T-cell (primary cell): ENCODE measurements at regions not wholly inside any gene's neighbourhood (a gene's known extent, or its start where the extent isn't known, plus 50 kb on each side); places are given as distances from the start of the nearest gene placed in this dataset.
"Not testable (repeated sequence)": the region's sequence is repeated elsewhere in the genome, so short reads cannot be mapped to it uniquely, and the experiment has no call there.

Experiments used
- ATAC-seq, 4 experiments: fragments of 200-7000 bp in 3 of 4; fragments of 150-1000 bp in 1 of 4; cut with Tn5 transposase; replicated peaks in 1 of 4; 1 replicate in 3 of 4; 2 replicates in 1 of 4; pipeline ENCODE4 v1.10.0; 2021; ENCODE audit warnings: moderate library complexity in 3 of 4, mild to moderate bottlenecking in 2 of 4, moderate number of reproducible peaks in 1 of 4
- CTCF ChIA-PET, 2 donors: fragments of 300-600 bp; sonication (Branson Sonifier 250); formaldehyde crosslinking; loops; one replicate each; lab custom pipeline; 2022; ENCODE audit warnings: antibody characterized with exemption in 2 of 2; lab: Charles Lee
- POLR2A ChIA-PET, 2 donors: fragments of 300-600 bp; sonication (Branson Sonifier 250); formaldehyde crosslinking; loops; one replicate each; lab custom pipeline; 2022; ENCODE audit warnings: antibody characterized with exemption in 2 of 2; lab: Charles Lee
- DNase-seq, 35 experiments: peaks; one replicate each; pipeline versions ENCODE4 v3.0.0 to v3.0.0-alpha.2; 2013 to 2023
- H3K27ac ChIP-seq: one replicate; pipeline ENCODE4 v1.5.1; 2013; ENCODE audit warnings: low read length
- H3K27me3 ChIP-seq, 2 experiments: replicated peaks in 1 of 2; 1 replicate in 1 of 2; 2 replicates in 1 of 2; pipeline versions ENCODE4 v1.6.1 to v1.7.0; 2013; ENCODE audit warnings: low read length in 1 of 2, mixed read lengths in 1 of 2; ENCODE audit not compliant: control insufficient read depth in 2 of 2, insufficient read depth in 2 of 2; ENCODE audit errors: extremely low read depth in 1 of 2
- H3K36me3 ChIP-seq, 2 donors: 1 replicate in 1 of 2; 2 replicates in 1 of 2; pipeline versions ENCODE4 v1.6.1 to v1.7.0; 2013; ENCODE audit warnings: low read length in 1 of 2; ENCODE audit not compliant: control insufficient read depth in 2 of 2, insufficient read depth in 1 of 2; ENCODE audit errors: extremely low read depth in 1 of 2
- H3K4me1 ChIP-seq, 2 experiments: 1 replicate in 1 of 2; 2 replicates in 1 of 2; pipeline versions ENCODE4 v1.6.1 to v1.7.0; 2013; ENCODE audit warnings: low read length in 2 of 2, mixed read lengths in 1 of 2; ENCODE audit not compliant: insufficient read depth in 2 of 2, control insufficient read depth in 1 of 2; ENCODE audit errors: extremely low read depth in 1 of 2
- H3K4me3 ChIP-seq, 2 donors: 1 replicate in 1 of 2; 2 replicates in 1 of 2; pipeline versions ENCODE4 v1.5.1 to v1.7.0; 2013; ENCODE audit warnings: mild to moderate bottlenecking in 2 of 2, low read length in 1 of 2, moderate library complexity in 1 of 2; ENCODE audit not compliant: control insufficient read depth in 1 of 2; ENCODE audit errors: extremely low read depth in 1 of 2
- H3K9me3 ChIP-seq: 2 replicates; pipeline ENCODE4 v1.7.0; 2013
- H3K27ac Mint-ChIP-seq, 2 donors: one replicate each; pipeline ENCODE4 v1.8.0; 2020 to 2021; ENCODE audit warnings: mild to moderate bottlenecking in 2 of 2, mixed read lengths in 2 of 2
- H3K27me3 Mint-ChIP-seq, 2 donors: one replicate each; pipeline ENCODE4 v1.8.0; 2021 to 2022; ENCODE audit warnings: mixed read lengths in 2 of 2
- H3K36me3 Mint-ChIP-seq: one replicate; pipeline ENCODE4 v1.8.0; 2021; ENCODE audit warnings: mixed read lengths
- H3K4me1 Mint-ChIP-seq, 3 donors: one replicate each; pipeline ENCODE4 v1.8.0; 2020 to 2022; ENCODE audit warnings: mixed read lengths in 3 of 3, mild to moderate bottlenecking in 1 of 3
- H3K4me3 Mint-ChIP-seq, 3 donors: one replicate each; pipeline ENCODE4 v1.8.0; 2020 to 2022; ENCODE audit warnings: mild to moderate bottlenecking in 3 of 3, mixed read lengths in 3 of 3, moderate library complexity in 3 of 3
- H3K9me3 Mint-ChIP-seq, 3 donors: one replicate each; pipeline ENCODE4 v1.8.0; 2020 to 2022; ENCODE audit warnings: mixed read lengths in 3 of 3
- WGBS: methylation state at CpG from one replicate; pipeline ENCODE4 v1.1.5; 2013; ENCODE audit warnings: missing lambda C conversion rate; ENCODE audit not compliant: insufficient coverage; 5-methylcytosine and 5-hydroxymethylcytosine counted together

DNA sequence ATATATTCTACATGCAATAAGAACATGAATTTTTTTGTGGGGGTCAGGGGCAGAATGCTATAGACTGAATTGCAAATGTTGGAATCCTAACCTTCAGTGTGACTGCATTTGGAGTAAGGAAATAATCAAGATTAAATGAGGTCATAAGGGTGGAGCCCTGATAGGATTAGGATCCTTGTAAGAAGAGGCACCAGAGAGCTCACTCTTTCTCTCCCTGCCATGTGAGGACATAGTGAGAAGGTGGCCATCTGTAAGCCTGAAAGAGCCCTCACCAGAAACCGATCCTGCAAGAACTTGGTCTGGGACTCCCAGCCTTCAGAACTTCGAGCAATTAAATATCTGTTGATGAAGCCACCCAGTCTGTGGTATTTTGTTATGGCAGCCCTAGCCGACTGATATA is 70.3 kb upstream of the SOX13 start:
- no peak for ATAC-seq
- Mint-ChIP-seq H3K4me3 (no peak overlapping the region), H3K27ac (no peak overlapping the region), H3K36me3 (peaks cover 5% of the 10 kb centered on the region), H3K9me3 (peaks cover 0 to 11% (median 0%) of the 10 kb centered on the region in 3 donors), H3K27me3 (peaks cover 3 to 9% of the 10 kb centered on the region in 2 donors), H3K4me1 (peaks cover 0 to 4% (median 2%) of the 10 kb centered on the region in 3 donors)
- WGBS, result 17% methylated on average over 1 of the region's 3 CpGs
- H3K27me3 ChIP-seq, result no peaks in the 10 kb centered on the region
- CTCF ChIA-PET, result no interaction called here
- H3K9me3 ChIP-seq, result no peaks in the 10 kb centered on the region
- no peak for DNase-seq
- no peak overlapping the region for H3K27ac ChIP-seq
- POLR2A ChIA-PET, result no interaction called here
- no peak overlapping the region for H3K4me3 ChIP-seq
- no peaks in the 10 kb centered on the region for H3K36me3 ChIP-seq
- no peaks in the 10 kb centered on the region for H3K4me1 ChIP-seq

GRCh38 chr1:204003536-204003935 is 69.4 kb upstream of the SOX13 start:
- Histone ChIP-seq H3K36me3 (no peaks in the 10 kb centered on the region), H3K4me1 (no peaks in the 10 kb centered on the region), H3K27me3 (no peaks in the 10 kb centered on the region), H3K27ac (no peak overlapping the region), H3K4me3 (no peak overlapping the region), H3K9me3 (no peaks in the 10 kb centered on the region)
- ATAC-seq, result no peak
- Mint-ChIP-seq H3K27ac (no peak overlapping the region), H3K27me3 (peaks cover 3 to 6% of the 10 kb centered on the region in 2 donors), H3K36me3 (peaks cover 5% of the 10 kb centered on the region), H3K4me3 (no peak overlapping the region), H3K9me3 (peaks cover 0 to 11% (median 0%) of the 10 kb centered on the region in 3 donors), H3K4me1 (peaks cover 0 to 4% (median 2%) of the 10 kb centered on the region in 3 donors)
- DNase-seq, result no peak
- ChIA-PET CTCF (no interaction called here), POLR2A (no interaction called here)
- 100% methylated on average over 1 of the region's 1 CpG for WGBS

GRCh38 chr1:204011426-204011825 is 61.5 kb upstream of the SOX13 start:
- Mint-ChIP-seq H3K4me1 (no peaks in the 10 kb centered on the region), H3K27ac (no peak overlapping the region), H3K36me3 (no peaks in the 10 kb centered on the region), H3K9me3 (no peaks in the 10 kb centered on the region), H3K27me3 (peaks cover 0 to 8% of the 10 kb centered on the region in 2 donors), H3K4me3 (no peak overlapping the region)
- Histone ChIP-seq H3K4me1 (no peaks in the 10 kb centered on the region), H3K36me3 (no peaks in the 10 kb centered on the region), H3K27ac (no peak overlapping the region), H3K27me3 (peaks cover 0 to 22% of the 10 kb centered on the region in 2 experiments), H3K9me3 (no peaks in the 10 kb centered on the region), H3K4me3 (no peak overlapping the region)
- ChIA-PET POLR2A (no interaction called here), CTCF (no interaction called here)
- no peak for ATAC-seq
- DNase-seq, result no peak
- 91% methylated on average over 5 of the region's 5 CpGs for WGBS

- no peak for ATAC-seq
- DNase-seq, result no peak
- Histone ChIP-seq H3K4me1 (no peaks in the 10 kb centered on the region), H3K9me3 (no peaks in the 10 kb centered on the region), H3K4me3 (no peak overlapping the region), H3K36me3 (no peaks in the 10 kb centered on the region), H3K27ac (no peak overlapping the region), H3K27me3 (peaks cover 0 to 22% of the 10 kb centered on the region in 2 experiments)
- CTCF ChIA-PET, result no interaction called here
- Mint-ChIP-seq H3K27ac (no peak overlapping the region), H3K4me1 (no peaks in the 10 kb centered on the region), H3K4me3 (no peak overlapping the region), H3K36me3 (no peaks in the 10 kb centered on the region), H3K9me3 (no peaks in the 10 kb centered on the region), H3K27me3 (peaks cover 0 to 8% of the 10 kb centered on the region in 2 donors)
- 73% methylated on average over 8 of the region's 8 CpGs for WGBS
- POLR2A ChIA-PET, result no interaction called here
Observed at GRCh38 chr1:204013052-204013451, 59.9 kb upstream of the SOX13 start.

DNA sequence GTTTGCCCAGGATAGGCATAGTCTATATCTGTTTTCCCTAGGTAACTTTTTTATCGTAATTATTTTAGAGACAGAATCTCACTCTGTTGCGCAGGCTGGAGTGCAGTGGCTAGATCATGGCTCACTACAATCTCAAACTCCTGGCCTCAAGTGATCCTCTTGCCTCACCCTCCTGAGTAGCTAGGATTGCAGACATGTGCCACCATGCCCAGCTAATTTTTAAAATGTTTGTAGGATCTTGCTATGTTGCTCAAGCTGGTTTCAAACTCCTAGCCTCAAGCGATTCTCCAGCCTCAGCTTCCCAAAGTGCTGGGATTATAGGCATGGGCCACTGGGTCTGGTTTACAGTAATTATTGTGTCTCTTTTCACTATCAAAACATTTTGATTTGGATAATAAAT is 58.6 kb upstream of the SOX13 start:
- H3K4me3 Mint-ChIP-seq, result no peak overlapping the region
- H3K27me3 ChIP-seq, result peaks cover 0 to 14% of the 10 kb centered on the region in 2 experiments
- no peak overlapping the region for H3K4me3 ChIP-seq
- no peaks in the 10 kb centered on the region for H3K36me3 ChIP-seq
- H3K27me3 Mint-ChIP-seq, result peaks cover 0 to 5% of the 10 kb centered on the region in 2 donors
- H3K27ac ChIP-seq, result no peak overlapping the region
- ATAC-seq, result no peak
- no CpG with 5 or more reads among the region's 3 CpGs for WGBS
- no peaks in the 10 kb centered on the region for H3K4me1 ChIP-seq
- no peak for DNase-seq
- H3K4me1 Mint-ChIP-seq, result no peaks in the 10 kb centered on the region
- no peak overlapping the region for H3K27ac Mint-ChIP-seq
- H3K9me3 ChIP-seq, result no peaks in the 10 kb centered on the region
- CTCF ChIA-PET, result no interaction called here
- POLR2A ChIA-PET, result interaction anchor here in 1 of 2 donors (0.7 kb wide), 1 partner anchor 15 kb away, joined by 3 read pairs; no protein-coding TSS in a partner anchor
- no peaks in the 10 kb centered on the region for H3K36me3 Mint-ChIP-seq
- peaks cover 0 to 4% (median 0%) of the 10 kb centered on the region in 3 donors for H3K9me3 Mint-ChIP-seq

- CTCF ChIA-PET, H3K36me3 Mint-ChIP-seq, H3K4me1 ChIP-seq, H3K4me3 Mint-ChIP-seq, H3K27me3 Mint-ChIP-seq, H3K36me3 ChIP-seq, ATAC-seq, H3K9me3 ChIP-seq, H3K4me3 ChIP-seq, H3K4me1 Mint-ChIP-seq, H3K27ac ChIP-seq, DNase-seq, H3K9me3 Mint-ChIP-seq, H3K27ac Mint-ChIP-seq: not testable (repeated sequence)
- POLR2A ChIA-PET, result interaction anchor here in 1 of 2 donors (0.7 kb wide), 1 partner anchor 15 kb away, joined by 3 read pairs; no protein-coding TSS in a partner anchor
- H3K27me3 ChIP-seq, result peaks cover 0 to 13% of the 10 kb centered on the region in 2 experiments
- WGBS, result no CpG with 5 or more reads among the region's 8 CpGs
Observed at GRCh38 chr1:204014961-204015360, 58.0 kb upstream of the SOX13 start.

- ChIA-PET CTCF (no interaction called here), POLR2A (no interaction called here)
- no peaks in the 10 kb centered on the region for H3K9me3 ChIP-seq
- no peaks in the 10 kb centered on the region for H3K36me3 ChIP-seq
- WGBS, result 100% methylated on average over 1 of the region's 1 CpG
- DNase-seq (no peak), ATAC-seq (no peak)
- Mint-ChIP-seq H3K4me1 (no peaks in the 10 kb centered on the region), H3K27me3 (peaks cover 0 to 2% of the 10 kb centered on the region in 2 donors), H3K36me3 (no peaks in the 10 kb centered on the region), H3K27ac (no peak overlapping the region), H3K4me3 (no peak overlapping the region), H3K9me3 (peaks cover 0 to 5% (median 0%) of the 10 kb centered on the region in 3 donors)
- H3K27me3 ChIP-seq, result peaks cover 0 to 2% of the 10 kb centered on the region in 2 experiments
- no peak overlapping the region for H3K27ac ChIP-seq
- no peak overlapping the region for H3K4me3 ChIP-seq
- no peaks in the 10 kb centered on the region for H3K4me1 ChIP-seq
Observed at GRCh38 chr1:204017032-204017431, 55.9 kb upstream of the SOX13 start.
